GM19468 (cell line): ENCODE measurements at regions not wholly inside any gene's neighbourhood (a gene's known extent, or its start where the extent isn't known, plus 50 kb on each side); places are given as distances from the start of the nearest gene placed in this dataset.

ENCODE experiments used
- ATAC-seq: cut with Tn5 transposase; IDR thresholded peaks from one replicate; pipeline ENCODE4 v1.9.1; 2021; ENCODE audit warnings: mild to moderate bottlenecking, moderate library complexity, moderate number of reproducible peaks; ENCODE audit not compliant: unreplicated experiment; ENCODE audit errors: extremely low read depth

DNA sequence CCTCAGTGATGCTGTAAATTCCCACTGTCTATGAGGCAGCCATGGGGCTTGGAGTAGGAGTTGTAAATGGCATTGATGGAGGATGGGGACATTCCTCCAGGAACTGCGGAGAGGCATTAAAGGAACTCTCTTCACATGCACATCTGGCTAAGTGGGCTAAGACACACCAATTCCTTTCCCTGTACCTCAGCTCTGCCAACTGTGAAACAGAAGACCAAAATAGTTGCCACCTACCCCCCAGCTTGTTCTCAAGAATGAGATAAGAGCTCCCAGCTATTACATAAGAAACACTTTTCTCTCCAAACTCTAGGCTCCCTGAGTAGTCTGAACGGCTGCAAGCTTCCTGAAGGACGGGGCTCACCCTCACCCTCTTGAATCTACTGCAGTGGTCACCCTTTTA, 144.6 kb upstream of the SLC30A5 start:
- no peak for ATAC-seq

- no peak for ATAC-seq
Observed at GRCh38 chr5:68949711-68950110, 144.1 kb upstream of the SLC30A5 start.

DNA sequence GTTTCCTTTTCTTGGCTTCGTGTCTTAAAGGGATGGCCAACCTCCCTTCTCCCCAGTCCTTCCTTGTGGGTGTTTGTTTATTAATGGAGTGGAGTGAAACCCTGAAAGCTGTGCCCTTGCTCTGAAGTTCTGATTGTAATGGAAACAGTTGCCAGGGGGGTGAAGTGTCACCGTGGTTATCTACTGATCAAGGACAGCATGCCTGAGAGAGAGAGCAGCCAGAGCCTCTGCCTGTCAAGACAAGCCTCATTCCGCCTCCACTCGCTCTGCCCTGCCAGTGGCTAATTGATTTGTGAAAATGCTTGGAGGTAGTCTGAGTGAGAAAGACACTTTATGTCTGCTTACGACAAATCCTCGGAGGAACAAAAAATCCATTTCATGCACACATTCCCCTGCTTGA, 143.7 kb upstream of the SLC30A5 start:
- no peak for ATAC-seq

- no peak for ATAC-seq
Observed at GRCh38 chr5:68950930-68951329, 142.9 kb upstream of the SLC30A5 start.

DNA sequence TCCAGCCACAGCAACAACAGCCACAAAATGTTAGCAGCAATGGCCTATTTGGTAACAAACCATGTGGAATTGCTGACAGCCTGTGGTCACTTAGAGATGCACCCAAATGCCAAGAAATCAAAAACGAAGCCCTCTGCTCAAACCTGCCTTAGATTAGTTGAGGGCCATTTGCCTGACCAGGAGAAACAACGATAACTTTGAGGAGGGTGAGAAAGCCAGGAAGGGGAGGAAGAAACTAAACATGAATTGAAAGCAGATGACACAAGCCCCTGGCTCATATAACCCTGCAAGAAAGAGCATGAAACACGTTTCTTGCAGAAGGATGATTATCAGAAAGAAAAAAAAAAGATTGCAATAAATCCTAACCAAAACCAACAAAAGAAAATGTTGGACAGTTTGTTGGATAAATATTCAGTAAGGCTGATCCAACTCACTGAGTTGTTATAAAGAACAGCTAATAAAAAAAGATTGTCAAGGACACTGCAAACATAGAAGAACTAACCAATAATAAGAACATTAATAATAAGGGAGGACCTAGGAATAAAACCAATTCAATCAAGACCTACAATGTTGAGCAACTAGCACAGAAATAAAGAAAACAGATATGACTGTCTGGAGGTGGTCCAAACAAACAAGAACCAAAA, 140.5 kb upstream of the SLC30A5 start:
- ATAC-seq = no peak

DNA sequence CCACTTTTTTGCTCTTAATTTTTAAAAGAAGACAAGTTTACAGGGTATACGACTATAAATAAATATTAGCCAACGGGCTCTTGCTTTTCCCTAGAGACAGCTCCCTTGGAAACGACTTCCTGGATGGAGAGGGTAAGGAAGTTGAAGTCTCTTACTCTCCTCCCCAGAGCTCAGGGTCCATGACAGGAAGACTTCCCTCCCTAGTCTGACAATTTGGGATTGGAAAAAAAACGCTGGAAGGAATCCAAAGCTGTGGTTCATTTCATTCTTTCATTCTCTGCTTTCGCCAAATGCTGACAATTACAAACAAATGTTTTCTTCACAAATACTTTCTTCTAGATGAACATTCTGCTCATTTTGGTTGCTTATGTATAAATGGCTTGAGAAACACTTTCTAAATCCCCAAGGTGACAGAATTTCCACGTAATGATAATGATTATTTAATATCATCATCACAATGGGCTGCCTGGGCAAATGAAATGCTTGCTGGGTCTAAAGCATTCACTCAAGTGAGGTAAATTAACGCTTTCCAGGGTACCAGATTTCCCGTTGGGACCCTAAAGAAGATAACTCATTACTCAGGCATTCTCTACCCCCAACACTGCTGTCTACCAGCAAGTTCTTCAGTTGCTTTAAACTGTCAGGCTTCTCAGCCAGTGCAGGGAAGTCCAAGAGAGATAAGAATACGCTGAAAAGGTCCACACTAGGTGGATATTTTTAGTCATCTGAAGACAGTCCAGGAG, 139.8 kb upstream of the SLC30A5 start:
- no peak for ATAC-seq

- no peak for ATAC-seq
Observed at GRCh38 chr5:68954618-68954910, 139.2 kb upstream of the SLC30A5 start.

DNA sequence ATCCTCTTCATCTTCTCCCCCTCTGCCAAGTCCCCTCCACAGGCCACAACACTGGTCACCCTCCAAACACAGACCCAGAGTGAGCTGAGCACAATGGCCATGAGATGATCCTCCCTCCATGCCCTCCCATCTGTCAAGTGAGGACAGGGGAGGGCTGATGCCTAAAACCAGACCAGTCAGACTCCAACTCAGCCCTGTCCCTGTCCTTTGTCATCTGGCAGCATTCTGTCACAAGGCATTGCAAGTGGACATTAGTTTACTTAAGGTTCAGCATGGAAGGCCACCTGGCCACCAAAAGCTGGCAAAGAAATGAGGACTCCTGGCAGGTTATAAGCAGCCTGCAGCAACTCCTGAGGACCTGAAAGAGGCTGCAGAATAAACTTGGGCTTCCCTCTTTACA, 136.2 kb upstream of the SLC30A5 start:
- ATAC-seq = no peak

DNA sequence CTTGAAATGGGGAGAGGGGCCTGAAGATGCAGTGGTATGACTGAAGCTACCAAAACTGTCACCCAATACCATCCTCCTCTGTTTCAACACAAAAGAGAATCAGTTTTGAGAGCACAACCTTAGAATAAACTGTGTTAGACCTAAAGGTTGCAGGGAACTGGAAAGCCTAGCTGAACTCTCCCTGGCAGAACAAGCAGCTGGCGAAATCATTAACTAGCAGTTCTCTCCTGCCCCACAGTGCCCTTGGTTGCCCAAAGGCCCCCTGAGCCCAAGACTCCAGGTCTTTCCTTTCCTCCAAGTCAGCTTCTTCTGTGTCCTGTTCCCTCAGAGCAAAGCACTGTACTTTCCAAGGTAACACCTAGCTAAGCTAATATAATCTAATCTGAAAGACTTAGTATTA, 135.4 kb upstream of the SLC30A5 start:
- no peak for ATAC-seq

DNA sequence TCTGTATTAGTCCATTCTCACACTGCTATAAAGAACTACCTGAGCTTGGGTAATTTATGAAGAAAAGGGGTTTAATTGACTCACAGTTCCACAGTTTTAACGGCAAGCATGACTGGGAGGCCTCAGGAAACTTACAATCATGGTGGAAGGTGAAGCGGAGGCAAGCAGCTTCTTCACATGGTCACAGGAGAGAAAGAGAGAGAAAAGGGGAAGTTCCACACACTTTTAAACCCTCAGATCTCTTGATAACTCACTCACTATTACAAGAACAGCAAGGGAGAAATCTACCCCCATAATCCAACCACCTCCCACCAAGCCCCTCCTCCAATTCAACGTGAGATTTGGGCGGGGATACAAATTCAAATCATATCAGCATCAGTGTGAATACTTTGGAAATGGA, 133.4 kb upstream of the SLC30A5 start:
- no peak for ATAC-seq

- ATAC-seq = no peak
Observed at GRCh38 chr5:68960961-68961360, 132.9 kb upstream of the SLC30A5 start.

DNA sequence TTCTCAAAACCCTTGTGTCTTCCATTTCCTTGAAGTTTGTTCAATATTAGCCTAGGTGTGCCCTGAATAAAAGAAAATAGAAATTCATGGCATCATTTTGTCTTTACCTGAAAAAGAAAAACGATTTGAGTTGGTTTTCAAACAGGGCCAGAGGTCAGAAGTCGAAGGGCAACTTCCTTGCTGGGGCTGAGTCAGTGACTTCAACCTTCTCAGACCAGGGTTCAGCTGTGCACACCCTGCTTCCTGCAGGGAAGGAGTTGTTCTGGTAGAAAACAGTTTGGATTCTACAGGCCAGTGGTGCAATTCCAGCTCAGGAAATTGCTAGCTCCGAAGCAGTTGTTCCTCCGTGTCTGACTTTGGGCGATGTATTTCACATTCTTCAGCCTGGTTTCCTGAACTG, 132.1 kb upstream of the SLC30A5 start:
- no peak for ATAC-seq

GRCh38 chr5:68962757-68963484, 130.9 kb upstream of the SLC30A5 start:
- ATAC-seq = no peak

DNA sequence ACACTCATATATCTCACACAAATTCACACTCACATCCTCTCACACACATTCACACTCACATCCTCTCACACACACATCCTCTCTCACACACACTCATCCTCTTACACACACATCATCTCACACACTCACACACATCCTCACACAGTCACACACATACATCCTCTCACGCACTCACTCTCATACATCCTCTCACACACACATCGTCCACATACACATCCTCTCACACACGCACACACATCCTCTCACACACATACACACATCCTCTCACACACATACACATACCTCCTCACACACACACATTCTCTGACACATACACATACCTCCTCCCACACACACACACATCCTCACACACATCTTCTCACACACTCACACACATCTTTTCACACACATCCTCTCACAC, 129.1 kb upstream of the SLC30A5 start:
- ATAC-seq = no peak

GRCh38 chr5:68965926-68966325, 127.9 kb upstream of the SLC30A5 start:
- ATAC-seq = no peak

- no peak for ATAC-seq
Observed at GRCh38 chr5:68966596-68966995, 127.2 kb upstream of the SLC30A5 start.

GRCh38 chr5:68968429-68968828, 125.4 kb upstream of the SLC30A5 start:
- ATAC-seq = no peak

- no peak for ATAC-seq
Observed at GRCh38 chr5:68970617-68971016, 123.2 kb upstream of the SLC30A5 start.

- no peak for ATAC-seq
Observed at GRCh38 chr5:68973696-68974095, 120.1 kb upstream of the SLC30A5 start.

DNA sequence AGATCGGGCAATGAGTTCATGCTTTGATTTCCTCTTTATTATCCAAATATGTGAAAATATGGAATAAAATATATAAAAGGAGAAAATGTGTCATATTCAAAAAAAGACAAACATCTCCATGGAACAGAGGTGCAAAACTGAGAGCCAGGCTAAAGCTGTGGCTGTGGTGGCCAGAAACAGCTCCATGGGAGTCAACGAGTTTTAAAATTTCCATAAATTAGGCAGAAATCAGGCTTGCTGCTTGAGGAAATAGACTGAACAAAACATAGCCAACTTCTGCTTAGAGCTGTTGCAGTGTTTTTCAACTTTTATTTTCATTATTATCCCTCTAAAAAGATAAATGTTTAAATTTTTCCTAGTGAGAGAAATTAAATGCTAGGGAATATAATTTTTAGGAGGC, 110.8 kb upstream of the SLC30A5 start:
- ATAC-seq = no peak

DNA sequence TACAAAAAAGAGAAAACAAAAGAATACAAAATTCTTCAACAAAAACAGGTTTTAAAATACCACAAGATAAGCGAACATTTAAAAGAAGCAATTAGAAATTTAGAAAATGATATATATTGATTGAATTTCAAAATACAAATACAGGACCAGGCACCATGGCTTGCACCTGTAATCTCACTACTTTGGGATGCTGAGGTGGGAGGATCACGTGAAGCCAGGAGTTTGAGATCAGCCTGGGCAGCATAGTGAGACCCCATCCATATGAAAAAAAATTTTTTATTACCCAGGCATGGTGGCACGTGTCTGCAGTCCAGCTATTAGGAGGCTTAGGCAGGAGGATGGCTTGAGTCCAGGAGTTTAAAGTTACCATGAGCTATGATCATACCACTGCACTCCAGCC, 109.9 kb upstream of the SLC30A5 start:
- ATAC-seq = no peak
